MG63 (cell line): ENCODE measurements at regions not wholly inside any gene's neighbourhood (a gene's known extent, or its start where the extent isn't known, plus 50 kb on each side); places are given as distances from the start of the nearest gene placed in this dataset.
A peak's percentile ranks its signal among the peaks of the same experiment; 100 is the strongest.
"Not testable (repeated sequence)": the region's sequence is repeated elsewhere in the genome, so short reads cannot be mapped to it uniquely, and the experiment has no call there.

Experiments
- DNase-seq: peaks from one replicate; pipeline ENCODE4 v3.0.0-alpha.2; 2020
- H3K27me3 ChIP-seq: fragments of 250-450 bp; sonication (Bioruptor Pico); 2 replicates; pipeline ENCODE4 v1.5.1; 2020; ENCODE audit warnings: mild to moderate bottlenecking, moderate library complexity
- H3K36me3 ChIP-seq: fragments of 250-450 bp; sonication (Bioruptor Pico); 2 replicates; pipeline ENCODE4 v1.5.1; 2020; ENCODE audit warnings: mild to moderate bottlenecking, moderate library complexity
- H3K4me3 ChIP-seq: fragments of 250-450 bp; sonication (Bioruptor Pico); 2 replicates; pipeline ENCODE4 v1.5.1; 2020; ENCODE audit warnings: mild to moderate bottlenecking, moderate library complexity
- H3K9me3 ChIP-seq: fragments of 250-450 bp; sonication (Bioruptor Pico); 2 replicates; pipeline ENCODE4 v1.5.1; 2020; ENCODE audit warnings: mild to moderate bottlenecking, moderate library complexity

DNA sequence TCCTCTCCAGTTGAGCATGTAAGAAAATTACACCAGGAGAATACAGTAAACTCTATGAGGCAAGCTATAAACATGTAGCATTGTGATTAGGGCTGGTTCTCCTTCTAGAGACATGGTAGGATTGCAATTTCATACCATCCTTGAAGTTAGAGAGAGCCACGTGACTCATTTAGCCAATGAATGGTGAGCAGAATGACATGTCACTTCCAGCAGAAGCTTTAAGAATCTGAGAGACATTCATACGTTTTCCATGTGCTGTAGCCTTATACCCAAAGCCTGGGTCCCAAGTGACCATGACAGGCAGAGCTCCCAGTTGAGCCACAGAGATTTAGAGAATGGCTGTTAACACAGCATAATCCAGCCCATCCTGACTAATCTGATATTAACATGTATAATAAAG, 68.0 kb upstream of the TP53BP2 start:
- not testable (repeated sequence) for H3K36me3 ChIP-seq, H3K9me3 ChIP-seq, H3K4me3 ChIP-seq, H3K27me3 ChIP-seq, DNase-seq

GRCh38 chr1:223907943-223908587, 62.3 kb upstream of the TP53BP2 start:
- peak; percentile 18 for DNase-seq
- H3K27me3 ChIP-seq, H3K36me3 ChIP-seq: not testable (repeated sequence)

GRCh38 chr1:223903221-223903620, 57.5 kb upstream of the TP53BP2 start:
- H3K27me3 ChIP-seq, H3K9me3 ChIP-seq, H3K4me3 ChIP-seq, H3K36me3 ChIP-seq: not testable (repeated sequence)
- DNase-seq, result peak; percentile 65

More at GRCh38 chr1:223907943-223908587, 62.3 kb upstream of the TP53BP2 start:
- not testable (repeated sequence) for H3K9me3 ChIP-seq, H3K4me3 ChIP-seq

DNA sequence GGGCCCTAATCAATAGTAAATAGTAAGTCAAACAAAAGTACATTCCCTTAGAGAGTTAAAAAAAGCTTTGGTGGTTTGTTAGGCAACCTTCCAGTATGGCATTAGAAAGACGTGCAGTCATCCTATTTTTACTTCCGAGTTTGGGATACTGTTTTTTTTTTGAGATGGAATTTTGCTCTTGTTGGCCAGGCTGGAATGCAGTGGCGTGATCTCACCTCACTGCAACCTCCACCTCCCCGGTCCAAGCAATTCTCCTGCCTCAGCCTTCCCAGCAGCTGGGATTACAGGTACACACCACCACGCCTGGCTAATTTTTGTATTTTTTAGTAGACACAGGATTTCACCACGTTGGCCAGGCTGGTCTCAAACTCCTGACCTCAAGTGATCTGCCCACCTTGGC, 54.0 kb upstream of the TP53BP2 start:
- not testable (repeated sequence) for H3K36me3 ChIP-seq, H3K4me3 ChIP-seq, H3K9me3 ChIP-seq, H3K27me3 ChIP-seq
- peak; percentile 56 for DNase-seq

GRCh38 chr1:223897097-223897496, 51.4 kb upstream of the TP53BP2 start:
- not testable (repeated sequence) for H3K9me3 ChIP-seq, H3K4me3 ChIP-seq, H3K36me3 ChIP-seq, DNase-seq, H3K27me3 ChIP-seq

DNA sequence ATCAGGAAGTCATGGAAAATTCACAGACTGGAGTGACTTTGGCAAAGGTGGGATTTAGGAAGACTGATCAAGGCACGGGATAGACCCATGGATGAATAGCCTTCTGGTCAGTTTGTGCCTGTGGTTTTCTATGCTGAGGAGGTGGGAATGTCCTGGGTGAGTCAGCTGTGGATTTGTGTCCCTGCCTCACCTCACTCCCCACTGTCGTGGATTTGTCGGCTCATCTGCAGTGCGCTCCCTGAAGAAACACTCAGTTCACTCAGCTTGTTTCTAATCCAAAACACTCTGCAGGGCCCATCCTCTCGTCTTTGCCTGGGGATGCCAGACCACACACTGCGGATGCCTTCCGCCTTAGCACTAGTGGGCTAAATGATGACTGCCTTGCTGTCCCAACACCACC, 50.2 kb upstream of the TP53BP2 start:
- not testable (repeated sequence) for H3K9me3 ChIP-seq, H3K27me3 ChIP-seq, H3K4me3 ChIP-seq, DNase-seq, H3K36me3 ChIP-seq
